KOPT-K1 (cell line): ENCODE measurements at regions not wholly inside any gene's neighbourhood (a gene's known extent, or its start where the extent isn't known, plus 50 kb on each side); places are given as distances from the start of the nearest gene placed in this dataset.
"Not testable (repeated sequence)": the region's sequence is repeated elsewhere in the genome, so short reads cannot be mapped to it uniquely, and the experiment has no call there.

Experiments used
- H3K27ac ChIP-seq: fragments of 200-600 bp; sonication (generic); 2 replicates; pipeline ENCODE4 v1.5.1; 2016; ENCODE audit warnings: antibody characterized with exemption, mild to moderate bottlenecking, low read depth, low read length; ENCODE audit not compliant: poor library complexity, severe bottlenecking
- H3K36me3 ChIP-seq: fragments of 200-600 bp; sonication (generic); 2 replicates; pipeline ENCODE4 v1.5.1; 2017; ENCODE audit warnings: antibody characterized with exemption, mild to moderate bottlenecking, low read length, moderate library complexity; ENCODE audit not compliant: insufficient read depth
- H3K9me3 ChIP-seq: fragments of 200-600 bp; sonication (generic); 2 replicates; pipeline ENCODE4 v1.5.1; 2017; ENCODE audit warnings: antibody characterized with exemption, low read length, mild to moderate bottlenecking; ENCODE audit not compliant: insufficient read depth, poor library complexity, severe bottlenecking

- Histone ChIP-seq H3K36me3 (no peaks in the 10 kb centered on the region), H3K27ac (no peak overlapping the region), H3K9me3 (no peaks in the 10 kb centered on the region)
These were observed 237.6 kb upstream of the SFSWAP start for GRCh38 chr12:131473261-131473660.

DNA sequence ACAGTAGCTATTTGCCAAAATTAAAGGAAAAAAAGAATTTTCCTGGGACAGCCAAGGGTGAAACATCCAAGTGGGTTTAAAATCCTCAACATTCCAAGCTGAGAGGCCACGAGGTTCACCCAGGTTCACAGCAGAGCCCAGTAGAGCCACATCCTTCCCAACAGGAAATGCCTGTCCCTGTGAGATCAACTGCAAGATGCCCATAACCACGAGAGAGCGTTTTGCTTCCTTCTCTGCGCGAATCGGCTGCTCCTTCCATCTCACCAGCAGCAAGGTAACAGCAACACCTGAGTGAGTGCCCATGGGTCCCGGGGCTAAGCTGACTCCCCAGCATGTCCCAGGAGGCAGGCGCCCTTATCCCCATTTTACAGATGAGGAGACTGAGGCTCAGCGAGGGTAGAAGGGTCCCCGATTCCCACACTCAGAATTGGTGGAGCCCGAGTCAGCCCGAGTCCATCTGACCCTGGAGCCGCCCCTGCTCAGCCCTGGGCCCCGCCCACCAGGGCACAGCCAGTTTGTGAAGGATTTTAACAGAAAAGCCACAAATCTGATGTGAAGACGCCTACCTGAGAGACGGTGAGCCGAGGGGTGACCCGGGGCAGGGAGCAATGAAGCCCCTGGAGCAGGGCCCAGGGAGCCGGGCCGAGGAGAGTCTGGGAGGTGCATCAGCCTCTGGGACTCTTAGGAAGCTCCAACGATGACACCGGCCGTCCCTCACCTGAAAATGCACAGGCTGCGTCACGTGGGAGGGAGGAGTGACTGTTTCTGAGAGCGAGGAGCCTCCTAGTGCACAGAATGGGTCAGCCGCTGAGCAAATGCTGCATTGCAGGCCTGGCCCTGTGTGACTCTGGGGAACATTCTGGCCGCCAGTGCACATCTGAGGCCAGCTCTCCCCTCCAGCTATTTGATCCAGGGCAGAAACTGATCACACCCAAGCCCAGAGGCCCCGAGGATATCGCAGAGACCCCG lies 236.9 kb upstream of the SFSWAP start:
- Histone ChIP-seq H3K9me3 (no peaks in the 10 kb centered on the region), H3K27ac (no peak overlapping the region), H3K36me3 (no peaks in the 10 kb centered on the region)

- H3K27ac ChIP-seq = not testable (repeated sequence)
These were observed 235.9 kb upstream of the SFSWAP start for GRCh38 chr12:131475012-131475411.

GRCh38 chr12:131477613-131478012 lies 233.3 kb upstream of the SFSWAP start:
- Histone ChIP-seq H3K27ac (no peak overlapping the region), H3K9me3 (no peaks in the 10 kb centered on the region), H3K36me3 (no peaks in the 10 kb centered on the region)

More at GRCh38 chr12:131475012-131475411, 235.9 kb upstream of the SFSWAP start:
- H3K36me3 ChIP-seq, H3K9me3 ChIP-seq: not testable (repeated sequence)

GRCh38 chr12:131478468-131478867 lies 232.4 kb upstream of the SFSWAP start:
- H3K36me3 ChIP-seq = no peaks in the 10 kb centered on the region
- no peaks in the 10 kb centered on the region for H3K9me3 ChIP-seq
- H3K27ac ChIP-seq = no peak overlapping the region

GRCh38 chr12:131482199-131482598 lies 228.7 kb upstream of the SFSWAP start:
- H3K9me3 ChIP-seq = no peaks in the 10 kb centered on the region
- H3K27ac ChIP-seq = no peak overlapping the region
- no peaks in the 10 kb centered on the region for H3K36me3 ChIP-seq

DNA sequence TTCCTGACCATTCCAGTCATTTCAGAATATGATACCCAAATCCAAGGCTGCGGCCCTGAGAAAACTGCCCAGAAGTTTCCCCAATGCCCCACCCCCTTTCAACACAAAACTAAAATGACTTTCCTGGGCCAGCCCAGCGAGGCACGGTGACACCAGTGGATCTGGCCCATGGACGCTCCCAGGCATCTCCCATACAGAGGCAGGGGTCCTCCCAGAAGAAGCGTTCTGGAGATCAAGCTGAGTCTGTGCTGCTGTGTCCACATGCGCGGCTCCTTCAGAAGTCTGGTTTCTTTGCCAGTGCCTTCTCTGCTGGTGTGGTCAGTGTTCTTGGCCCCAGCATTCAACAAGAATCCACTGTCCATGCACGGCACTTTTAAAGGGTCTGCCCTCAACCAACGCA lies 228.2 kb upstream of the SFSWAP start:
- no peaks in the 10 kb centered on the region for H3K9me3 ChIP-seq
- no peaks in the 10 kb centered on the region for H3K36me3 ChIP-seq
- no peak overlapping the region for H3K27ac ChIP-seq

DNA sequence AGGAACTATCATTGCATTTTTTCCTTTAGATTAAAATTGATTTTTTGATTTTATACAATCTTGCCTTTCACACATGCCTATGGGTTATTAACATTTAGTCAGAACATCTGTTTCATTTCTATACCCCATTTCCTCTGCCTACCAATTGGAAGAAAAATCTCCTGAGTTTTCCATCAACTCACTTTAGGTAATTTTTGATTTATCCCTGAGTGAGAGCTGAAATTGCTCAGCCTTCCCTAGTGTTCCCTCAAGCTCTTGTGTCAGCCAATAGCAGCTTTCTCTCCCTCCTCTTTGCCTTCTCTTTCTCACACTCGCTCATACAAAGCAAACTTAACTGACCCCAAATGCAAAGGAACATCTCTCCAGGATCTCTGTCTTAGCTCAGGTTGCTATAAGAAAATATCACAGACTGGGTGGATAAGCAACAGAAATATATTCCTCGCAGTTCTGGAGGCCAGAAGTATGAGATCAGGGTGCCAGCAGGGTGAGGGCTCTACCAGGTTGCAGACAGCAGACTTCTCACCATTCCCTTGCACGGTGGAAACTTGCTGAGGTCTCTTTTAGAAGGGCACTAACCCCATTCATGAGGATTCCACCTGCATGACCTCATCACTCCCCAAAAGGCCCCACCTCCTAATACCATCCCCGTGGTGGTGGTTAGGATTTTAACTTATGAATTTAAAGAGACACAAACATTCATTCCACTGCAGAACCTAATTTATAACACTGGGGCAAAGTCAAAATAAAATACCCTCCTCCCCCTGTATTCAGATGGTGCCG lies 224.2 kb upstream of the SFSWAP start:
- no peaks in the 10 kb centered on the region for H3K9me3 ChIP-seq
- H3K36me3 ChIP-seq = no peaks in the 10 kb centered on the region
- no peak overlapping the region for H3K27ac ChIP-seq

- Histone ChIP-seq H3K9me3 (no peaks in the 10 kb centered on the region), H3K36me3 (no peaks in the 10 kb centered on the region), H3K27ac (no peak overlapping the region)
These were observed 223.3 kb upstream of the SFSWAP start for GRCh38 chr12:131487388-131488124.

- Histone ChIP-seq H3K27ac (no peak overlapping the region), H3K36me3 (no peaks in the 10 kb centered on the region), H3K9me3 (no peaks in the 10 kb centered on the region)
These were observed 221.2 kb upstream of the SFSWAP start for GRCh38 chr12:131489718-131490117.

GRCh38 chr12:131491155-131491554 lies 219.7 kb upstream of the SFSWAP start:
- no peak overlapping the region for H3K27ac ChIP-seq
- H3K36me3 ChIP-seq = no peaks in the 10 kb centered on the region
- no peaks in the 10 kb centered on the region for H3K9me3 ChIP-seq

- no peaks in the 10 kb centered on the region for H3K9me3 ChIP-seq
- no peak overlapping the region for H3K27ac ChIP-seq
- no peaks in the 10 kb centered on the region for H3K36me3 ChIP-seq
These were observed 218.9 kb upstream of the SFSWAP start for GRCh38 chr12:131491916-131492490.

GRCh38 chr12:131493068-131493826 lies 217.6 kb upstream of the SFSWAP start:
- Histone ChIP-seq H3K27ac (no peak overlapping the region), H3K9me3 (no peaks in the 10 kb centered on the region), H3K36me3 (no peaks in the 10 kb centered on the region)

DNA sequence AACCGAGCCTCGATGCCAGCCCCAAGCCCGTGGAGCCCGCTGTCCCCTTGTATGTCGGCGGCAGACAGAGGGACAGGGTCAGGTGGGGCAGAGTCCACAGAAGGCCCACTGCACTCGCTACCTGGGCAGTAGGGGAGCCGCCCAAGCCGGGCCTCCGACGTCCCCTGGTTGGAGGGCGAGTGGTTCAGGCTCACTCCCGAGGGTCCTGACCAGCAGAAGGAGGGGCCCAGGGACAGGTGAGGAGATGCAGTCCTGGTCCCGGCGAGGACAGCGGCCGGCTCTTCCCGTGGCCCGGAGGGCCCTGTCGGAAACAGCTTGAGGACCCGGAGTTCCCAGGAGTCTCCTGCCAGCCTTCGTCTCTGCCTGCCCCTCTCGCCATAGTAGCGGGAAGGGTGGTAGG lies 216.7 kb upstream of the SFSWAP start:
- Histone ChIP-seq H3K36me3 (no peaks in the 10 kb centered on the region), H3K9me3 (no peaks in the 10 kb centered on the region), H3K27ac (no peak overlapping the region)
